HG02763 (cell line): ENCODE measurements at regions not wholly inside any gene's neighbourhood (a gene's known extent, or its start where the extent isn't known, plus 50 kb on each side); places are given as distances from the start of the nearest gene placed in this dataset.
"Not testable (repeated sequence)": the region's sequence is repeated elsewhere in the genome, so short reads cannot be mapped to it uniquely, and the experiment has no call there.

Source experiments
- ATAC-seq: cut with Tn5 transposase; IDR thresholded peaks from one replicate; pipeline ENCODE4 v1.9.1; 2021; ENCODE audit warnings: mild to moderate bottlenecking, moderate library complexity; ENCODE audit not compliant: unreplicated experiment

GRCh38 chr5:77871946-77872345 lies 95.8 kb upstream of the TBCA start:
- ATAC-seq = no peak

- no peak for ATAC-seq
Measured at GRCh38 chr5:77871016-77871415, 94.9 kb upstream of the TBCA start.

GRCh38 chr5:77869116-77869798 lies 93.1 kb upstream of the TBCA start:
- ATAC-seq = no peak

GRCh38 chr5:77867914-77868313 lies 91.8 kb upstream of the TBCA start:
- no peak for ATAC-seq

- ATAC-seq = no peak
Measured at GRCh38 chr5:77867194-77867691, 91.1 kb upstream of the TBCA start.

GRCh38 chr5:77866198-77866597 lies 90.1 kb upstream of the TBCA start:
- ATAC-seq = no peak

- no peak for ATAC-seq
Measured at GRCh38 chr5:77864997-77865396, 88.9 kb upstream of the TBCA start.

GRCh38 chr5:77863181-77863580 lies 87.0 kb upstream of the TBCA start:
- ATAC-seq = no peak

- ATAC-seq = no peak
Measured at GRCh38 chr5:77861576-77861975, 85.4 kb upstream of the TBCA start.

- ATAC-seq = no peak
Measured at GRCh38 chr5:77859306-77859705, 83.2 kb upstream of the TBCA start.

GRCh38 chr5:77858678-77859077 lies 82.5 kb upstream of the TBCA start:
- not testable (repeated sequence) for ATAC-seq

- ATAC-seq = no peak
Measured at GRCh38 chr5:77855369-77855768, 79.2 kb upstream of the TBCA start.

- ATAC-seq = no peak
Measured at GRCh38 chr5:77853353-77853907, 77.3 kb upstream of the TBCA start.

- no peak for ATAC-seq
Measured at GRCh38 chr5:77852514-77853352, 76.6 kb upstream of the TBCA start.

- no peak for ATAC-seq
Measured at GRCh38 chr5:77852068-77852513, 76.0 kb upstream of the TBCA start.

- ATAC-seq = no peak
Measured at GRCh38 chr5:77851176-77852067, 75.3 kb upstream of the TBCA start.

- no peak for ATAC-seq
Measured at GRCh38 chr5:77850536-77851175, 74.5 kb upstream of the TBCA start.

- no peak for ATAC-seq
Measured at GRCh38 chr5:77849308-77849900, 73.3 kb upstream of the TBCA start.

- no peak for ATAC-seq
Measured at GRCh38 chr5:77847814-77848290, 71.7 kb upstream of the TBCA start.

- ATAC-seq = no peak
Measured at GRCh38 chr5:77847129-77847460, 71.0 kb upstream of the TBCA start.
